Heart left ventricle (tissue), 16 donors: ENCODE measurements at regions not wholly inside any gene's neighbourhood (a gene's known extent, or its start where the extent isn't known, plus 50 kb on each side); places are given as distances from the start of the nearest gene placed in this dataset.
"Not testable (repeated sequence)": the region's sequence is repeated elsewhere in the genome, so short reads cannot be mapped to it uniquely, and the experiment has no call there.

ENCODE experiments used
- ATAC-seq, 4 donors: fragments of 200-7000 bp; cut with Tn5 transposase; one replicate each; pipeline ENCODE4 v1.9.1; 2020 to 2022; ENCODE audit warnings: moderate library complexity in 4 of 4, mild to moderate bottlenecking in 3 of 4, moderate number of reproducible peaks in 1 of 4
- DNase-seq, 5 donors: peaks; one replicate each; pipeline ENCODE4 v3.0.0-alpha.2; 2020
- H3K27ac ChIP-seq, 12 donors: fragments of 200-600 bp; sonication (generic) in 4 of 12; one replicate each; pipeline versions ENCODE4 v1.5.0 to v1.8.0; 2016 to 2022; ENCODE audit warnings: mild to moderate bottlenecking in 2 of 12
- H3K27me3 ChIP-seq, 9 donors: fragments of 200-600 bp; sonication (generic) in 2 of 9; one replicate each; pipeline versions ENCODE4 v1.5.1 to v1.8.0; 2016 to 2022; ENCODE audit warnings: mild to moderate bottlenecking in 3 of 9
- H3K36me3 ChIP-seq, 9 donors: fragments of 200-600 bp; sonication (generic) in 2 of 9; one replicate each; pipeline versions ENCODE4 v1.5.0 to v1.8.0; 2018 to 2022; ENCODE audit warnings: mild to moderate bottlenecking in 2 of 9
- H3K4me1 ChIP-seq, 12 donors: fragments of 200-600 bp; sonication (generic) in 4 of 12; one replicate each; pipeline versions ENCODE4 v1.5.0 to v1.8.0; 2016 to 2022; ENCODE audit warnings: mild to moderate bottlenecking in 3 of 12
- H3K4me3 ChIP-seq, 12 donors: fragments of 200-600 bp; sonication (generic) in 4 of 12; one replicate each; pipeline versions ENCODE4 v1.5.0 to v1.8.0; 2017 to 2022; ENCODE audit warnings: mild to moderate bottlenecking in 9 of 12, moderate library complexity in 4 of 12
- H3K9me3 ChIP-seq, 12 donors: fragments of 200-600 bp; sonication (generic) in 4 of 12; one replicate each; pipeline versions ENCODE4 v1.5.0 to v1.8.0; 2016 to 2022; ENCODE audit warnings: mild to moderate bottlenecking in 1 of 12
- POLR2A ChIP-seq, 2 donors: fragments of 450-650 bp; IDR thresholded peaks; one replicate each; pipeline ENCODE4 v1.6.1; 2017; ENCODE audit warnings: antibody characterized with exemption in 2 of 2, mild to moderate bottlenecking in 2 of 2, moderate library complexity in 2 of 2
- WGBS, 4 donors: extraction: QIAGEN DNeasy Blood & Tissue Kit in 2 of 4; methylation state at CpG; one replicate each; pipeline versions ENCODE4 v1.1.5 to v1.1.7; 2013 to 2018; 5-methylcytosine and 5-hydroxymethylcytosine counted together
- intact Hi-C, 10 donors: fragments of 100-400 bp; cut with DNase I; formaldehyde crosslinking; loops; one replicate each; pipeline versions ENCODE4 v1.11.1 to v1.14.2; 2022
- TF ChIP-seq, protein P1 (sequence below), 12 donors: fragments of 200-600 bp; sonication (generic) in 4 of 12; IDR thresholded peaks; one replicate each; pipeline versions ENCODE4 v1.5.0 to v1.8.0; 2018 to 2022; ENCODE audit warnings: antibody characterized with exemption in 12 of 12, mild to moderate bottlenecking in 5 of 12
- donor health status: ischemic (EF 13 %, LVEDD 7.1; RV severe dilation, severe dysfunction).
- donor health status: healthy with polysubstance abuse.
- donor health status: DM: no; HTN: yes; CAD: no.
- donor health status: DM: no; HTN: no; CAD: no.
- donor health status: ischemic (EF 25% LVEDD 6.9; RV normal size, moderate dysfunction).
- donor health status: ischemic (EF 25% LVEDD 5.7; RV mildly dilated, moderate dysfunction).
- donor health status: healthy.
- donor health status: DM: yes; HTN: yes; CAD: no.
- donor health status: ischemic (EF 35%, LVEDD 5.7; RV mildly dilated, moderate dysfunction).
- donor health status: nonischemic (EF 11% LVEDD 7.7; RV severe dilation, severe dysfunction).
- donor health status: DM: yes; HTN: yes; CAD: no.
- donor health status: PGD.
- donor health status: ischemic (EF 29% LVEDD 5.4; RV normal size, mild dysfunction).
- donor health status: nonischemic (EF 23%, LVEDD 6.1; RV moderate dilation, normal function).

DNA sequence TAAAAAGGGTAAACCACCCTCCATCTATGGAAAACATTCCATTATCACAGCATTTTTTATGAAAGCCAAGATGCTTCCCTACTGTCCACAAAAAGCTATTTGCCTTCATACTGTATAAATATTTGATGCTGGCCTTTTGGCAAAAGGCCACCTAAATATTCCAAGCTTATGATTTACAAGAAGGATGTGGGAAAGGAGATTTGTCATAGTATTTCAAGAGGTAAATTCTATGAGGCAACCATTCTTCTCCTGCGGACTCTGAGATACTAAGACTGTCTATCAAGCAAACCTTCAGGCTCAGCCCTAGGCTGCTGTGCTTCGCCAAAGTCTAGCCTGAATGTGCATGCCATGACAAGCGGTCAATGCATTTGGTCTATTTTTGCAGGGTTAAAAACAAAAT lies 807.1 kb upstream of the AMELY start:
- TF ChIP-seq, protein P1, sequence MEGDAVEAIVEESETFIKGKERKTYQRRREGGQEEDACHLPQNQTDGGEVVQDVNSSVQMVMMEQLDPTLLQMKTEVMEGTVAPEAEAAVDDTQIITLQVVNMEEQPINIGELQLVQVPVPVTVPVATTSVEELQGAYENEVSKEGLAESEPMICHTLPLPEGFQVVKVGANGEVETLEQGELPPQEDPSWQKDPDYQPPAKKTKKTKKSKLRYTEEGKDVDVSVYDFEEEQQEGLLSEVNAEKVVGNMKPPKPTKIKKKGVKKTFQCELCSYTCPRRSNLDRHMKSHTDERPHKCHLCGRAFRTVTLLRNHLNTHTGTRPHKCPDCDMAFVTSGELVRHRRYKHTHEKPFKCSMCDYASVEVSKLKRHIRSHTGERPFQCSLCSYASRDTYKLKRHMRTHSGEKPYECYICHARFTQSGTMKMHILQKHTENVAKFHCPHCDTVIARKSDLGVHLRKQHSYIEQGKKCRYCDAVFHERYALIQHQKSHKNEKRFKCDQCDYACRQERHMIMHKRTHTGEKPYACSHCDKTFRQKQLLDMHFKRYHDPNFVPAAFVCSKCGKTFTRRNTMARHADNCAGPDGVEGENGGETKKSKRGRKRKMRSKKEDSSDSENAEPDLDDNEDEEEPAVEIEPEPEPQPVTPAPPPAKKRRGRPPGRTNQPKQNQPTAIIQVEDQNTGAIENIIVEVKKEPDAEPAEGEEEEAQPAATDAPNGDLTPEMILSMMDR (IDR thresholded peaks at IDR 0.05): no peak
- no peak for TF ChIP-seq POLR2A (IDR thresholded peaks at IDR 0.05)
- intact Hi-C loops: no loop called here
- Histone ChIP-seq H3K9me3 (no peaks in the 10 kb centered on the region), H3K4me1 (peaks cover 0 to 3% (median 0%) of the 10 kb centered on the region in 12 donors), H3K27ac (no peak overlapping the region), H3K4me3 (no peak overlapping the region), H3K27me3 (no peaks in the 10 kb centered on the region), H3K36me3 (no peaks in the 10 kb centered on the region)
- no peak for ATAC-seq
- 62 to 93% methylated on average over 3 of the region's 3 CpGs; no CpG with 5 or more reads in 2 of the 4 donors for WGBS, 4 donors
- DNase-seq: no peak

DNA sequence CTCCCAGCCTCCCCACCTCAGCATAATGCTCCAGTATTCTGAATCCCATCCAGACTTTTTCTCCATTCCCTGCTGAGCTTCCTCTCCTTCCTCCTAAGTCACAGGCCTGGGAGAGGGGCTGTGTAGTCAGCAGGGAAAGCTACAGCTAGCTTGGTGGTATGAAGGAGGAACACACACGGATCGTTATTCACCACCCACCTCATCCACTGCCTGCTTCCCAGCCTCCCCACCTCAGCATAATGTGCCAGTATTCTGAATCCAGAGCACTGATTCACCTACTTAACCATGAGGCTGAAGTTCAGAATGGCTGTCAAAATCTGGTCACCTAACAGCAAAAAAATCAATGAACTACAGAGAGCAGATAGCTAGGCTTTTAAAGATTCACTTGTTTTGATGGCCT lies 806.6 kb upstream of the AMELY start:
- no peaks in the 10 kb centered on the region for H3K27me3 ChIP-seq
- TF ChIP-seq, protein P1 (IDR thresholded peaks at IDR 0.05): no peak
- TF ChIP-seq POLR2A (IDR thresholded peaks at IDR 0.05): no peak
- intact Hi-C loops: no loop called here
- DNase-seq (no peak), ATAC-seq (no peak)
- 73 to 76% methylated on average over 2 of the region's 2 CpGs; no CpG with 5 or more reads in 2 of the 4 donors for WGBS, 4 donors
- H3K4me3 ChIP-seq: no peak overlapping the region
- no peaks in the 10 kb centered on the region for H3K9me3 ChIP-seq
- H3K27ac ChIP-seq: no peak overlapping the region
- peaks cover 0 to 3% (median 0%) of the 10 kb centered on the region in 12 donors for H3K4me1 ChIP-seq
- no peaks in the 10 kb centered on the region for H3K36me3 ChIP-seq

DNA sequence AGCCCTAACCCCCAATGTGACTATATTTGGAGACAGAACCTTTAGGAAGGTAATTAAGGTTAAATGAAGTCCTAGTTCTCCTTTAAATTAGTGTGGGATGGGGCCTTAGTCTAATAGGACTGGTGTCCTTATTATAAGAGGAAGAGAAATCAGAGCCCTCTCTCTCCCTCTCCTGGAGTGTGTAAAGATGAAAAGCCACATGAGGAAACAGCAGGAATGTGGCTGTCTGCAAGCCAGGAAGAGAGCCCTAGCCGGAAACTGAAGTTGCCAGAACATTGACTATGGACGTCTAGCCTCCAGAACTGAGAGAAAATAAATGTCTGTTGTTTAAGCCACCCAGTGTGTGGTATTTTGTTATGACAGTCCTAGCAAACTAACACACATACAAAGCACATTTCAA lies 802.9 kb upstream of the AMELY start:
- H3K4me1 ChIP-seq: peaks cover 0 to 3% (median 0%) of the 10 kb centered on the region in 12 donors
- H3K27me3 ChIP-seq: no peaks in the 10 kb centered on the region
- H3K9me3 ChIP-seq: no peaks in the 10 kb centered on the region
- peak in 1 of 4 donors; percentile 30 for ATAC-seq
- H3K27ac ChIP-seq: no peak overlapping the region
- H3K4me3 ChIP-seq: no peak overlapping the region
- DNase-seq: no peak
- 9 to 21% methylated on average over 2 of the region's 2 CpGs; no CpG with 5 or more reads in 2 of the 4 donors for WGBS, 4 donors
- intact Hi-C loops: no loop called here
- TF ChIP-seq, protein P1 (IDR thresholded peaks at IDR 0.05): no peak
- no peak for TF ChIP-seq POLR2A (IDR thresholded peaks at IDR 0.05)
- H3K36me3 ChIP-seq: no peaks in the 10 kb centered on the region

DNA sequence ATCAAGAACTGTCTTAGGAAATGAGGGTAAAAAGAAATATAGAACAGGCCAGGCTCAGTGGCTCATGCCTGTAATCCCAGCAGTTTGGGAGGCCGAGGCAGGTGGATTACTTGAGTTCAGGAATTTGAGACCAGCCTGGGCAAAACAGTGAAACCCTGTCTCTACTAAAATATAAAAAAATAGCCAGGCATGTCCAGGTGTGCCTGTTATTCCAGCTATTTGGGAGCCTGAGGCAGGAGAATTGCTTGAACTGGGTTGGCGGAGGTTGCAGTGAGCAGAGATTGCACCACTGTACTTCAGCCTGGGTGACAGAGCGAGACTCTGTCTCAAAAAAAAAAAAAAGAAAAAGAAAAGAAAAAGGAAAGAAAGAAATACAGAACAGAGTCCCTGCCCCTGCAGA lies 802.2 kb upstream of the AMELY start:
- H3K27ac ChIP-seq, H3K36me3 ChIP-seq, H3K4me3 ChIP-seq, ATAC-seq, H3K27me3 ChIP-seq, H3K4me1 ChIP-seq, intact Hi-C loops, H3K9me3 ChIP-seq, DNase-seq: not testable (repeated sequence)
- 95 to 97% methylated on average over 3 of the region's 3 CpGs; no CpG with 5 or more reads in 2 of the 4 donors for WGBS, 4 donors

DNA sequence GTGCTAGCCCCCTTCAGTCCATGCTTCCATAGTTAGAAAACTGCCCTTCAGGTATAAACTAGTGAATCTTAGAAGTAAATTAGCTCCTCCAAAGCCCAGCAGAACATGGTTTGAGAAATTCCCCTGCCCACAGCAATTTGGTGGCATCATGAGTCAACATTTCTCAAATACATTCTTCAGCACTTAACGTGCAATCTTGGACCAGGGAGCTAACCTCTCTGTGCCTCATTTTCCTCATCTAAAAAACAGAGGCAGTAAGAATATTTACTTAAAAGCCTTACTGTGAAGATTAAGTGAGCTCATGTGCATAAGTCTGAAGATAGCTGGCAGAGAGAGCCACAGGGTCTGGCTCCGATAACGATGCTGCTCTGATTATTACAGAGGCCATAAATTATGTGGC lies 800.7 kb upstream of the AMELY start:
- no peak overlapping the region for H3K27ac ChIP-seq
- no peak for ATAC-seq
- no peaks in the 10 kb centered on the region for H3K4me1 ChIP-seq
- TF ChIP-seq, protein P1 (IDR thresholded peaks at IDR 0.05): no peak
- no peak for TF ChIP-seq POLR2A (IDR thresholded peaks at IDR 0.05)
- DNase-seq: no peak
- H3K27me3 ChIP-seq: no peaks in the 10 kb centered on the region
- H3K36me3 ChIP-seq: no peaks in the 10 kb centered on the region
- intact Hi-C loops: no loop called here
- WGBS, 4 donors: 88 to 91% methylated on average over 3 of the region's 3 CpGs; no CpG with 5 or more reads in 2 of the 4 donors
- H3K4me3 ChIP-seq: no peak overlapping the region
- H3K9me3 ChIP-seq: no peaks in the 10 kb centered on the region
